PC-9 (cell line): ENCODE measurements at regions not wholly inside any gene's neighbourhood (a gene's known extent, or its start where the extent isn't known, plus 50 kb on each side); places are given as distances from the start of the nearest gene placed in this dataset.
"Not testable (repeated sequence)": the region's sequence is repeated elsewhere in the genome, so short reads cannot be mapped to it uniquely, and the experiment has no call there.

Experiments
- BruUV-seq: library from RNA; stranded (reverse); fragments of 400-500 nt; replicated peaks from 2 replicates; lab custom pipeline; 2021; lab: Mats Ljungman, UMichigan
- CTCF ChIA-PET: fragments of 300-600 bp; sonication (Branson Sonifier 250); formaldehyde crosslinking; loops from one replicate; lab custom pipeline; 2022; ENCODE audit warnings: antibody characterized with exemption; lab: Charles Lee
- POLR2A ChIA-PET: fragments of 300-600 bp; sonication (Branson Sonifier 250); formaldehyde crosslinking; loops from one replicate; lab custom pipeline; 2022; ENCODE audit warnings: antibody characterized with exemption; ENCODE audit not compliant: unreplicated experiment; lab: Charles Lee
- DNase-seq, 2 experiments: peaks; one replicate each; pipeline versions ENCODE4 v3.0.0 to v3.0.0-alpha.2; 2015 to 2022; ENCODE audit warnings: mixed read lengths in 1 of 2
- H2AFZ ChIP-seq: fragments of 200-600 bp; sonication (generic); 2 replicates; pipeline ENCODE4 v1.8.1; 2017; ENCODE audit warnings: antibody characterized with exemption
- H3F3A ChIP-seq: fragments of 200-600 bp; sonication (generic); 2 replicates; pipeline ENCODE4 v1.8.1; 2017; ENCODE audit warnings: antibody characterized with exemption, mild to moderate bottlenecking, low read depth; ENCODE audit not compliant: insufficient read depth
- H3K27ac ChIP-seq: fragments of 200-600 bp; sonication (generic); 2 replicates; pipeline ENCODE4 v1.6.1; 2016; ENCODE audit warnings: mixed run types
- H3K27me3 ChIP-seq: fragments of 200-600 bp; sonication (generic); 2 replicates; pipeline ENCODE4 v1.6.1; 2016; ENCODE audit warnings: low read depth, mixed run types; ENCODE audit not compliant: insufficient read depth
- H3K36me3 ChIP-seq: fragments of 200-600 bp; sonication (generic); 2 replicates; pipeline ENCODE4 v1.6.1; 2016; ENCODE audit warnings: low read depth, mixed run types
- H3K4me1 ChIP-seq: fragments of 200-600 bp; sonication (generic); replicated peaks from 2 replicates; pipeline ENCODE4 v1.6.1; 2016; ENCODE audit warnings: mixed run types; ENCODE audit not compliant: insufficient read depth
- H3K4me2 ChIP-seq: fragments of 200-600 bp; sonication (generic); 2 replicates; pipeline ENCODE4 v1.6.1; 2017; ENCODE audit warnings: mixed run types
- H3K4me3 ChIP-seq: fragments of 200-600 bp; sonication (generic); 2 replicates; pipeline ENCODE4 v1.6.1; 2016; ENCODE audit warnings: mixed run types
- H3K79me2 ChIP-seq: fragments of 200-600 bp; sonication (generic); 2 replicates; pipeline ENCODE4 v1.6.1; 2017; ENCODE audit warnings: low read depth, mixed run types
- H3K9me2 ChIP-seq: fragments of 200-600 bp; sonication (generic); 2 replicates; pipeline ENCODE4 v1.8.1; 2017; ENCODE audit warnings: mild to moderate bottlenecking; ENCODE audit not compliant: insufficient read depth
- H3K9me3 ChIP-seq: fragments of 200-600 bp; sonication (generic); 2 replicates; pipeline ENCODE4 v1.8.1; 2016; ENCODE audit warnings: low read depth; ENCODE audit not compliant: insufficient read depth
- H4K20me1 ChIP-seq: fragments of 200-600 bp; sonication (generic); 2 replicates; pipeline ENCODE4 v1.8.1; 2017; ENCODE audit not compliant: insufficient read depth
- EZH2 ChIP-seq: fragments of 200-600 bp; sonication (generic); IDR thresholded peaks from 2 replicates; pipeline ENCODE4 v1.8.0; 2017; ENCODE audit warnings: antibody characterized with exemption, low read depth
- intact Hi-C: fragments of 100-400 bp; cut with micrococcal nuclease; formaldehyde crosslinking; loops from one replicate; pipeline ENCODE4 v1.10.0; 2022; ENCODE audit not compliant: unreplicated experiment
- TF ChIP-seq, protein P1 (sequence below): fragments of 200-600 bp; sonication (generic); conservative IDR thresholded peaks from 2 replicates; pipeline ENCODE4 v1.6.1; 2017; ENCODE audit warnings: mixed run types, antibody characterized with exemption, mild to moderate bottlenecking, moderate library complexity

DNA sequence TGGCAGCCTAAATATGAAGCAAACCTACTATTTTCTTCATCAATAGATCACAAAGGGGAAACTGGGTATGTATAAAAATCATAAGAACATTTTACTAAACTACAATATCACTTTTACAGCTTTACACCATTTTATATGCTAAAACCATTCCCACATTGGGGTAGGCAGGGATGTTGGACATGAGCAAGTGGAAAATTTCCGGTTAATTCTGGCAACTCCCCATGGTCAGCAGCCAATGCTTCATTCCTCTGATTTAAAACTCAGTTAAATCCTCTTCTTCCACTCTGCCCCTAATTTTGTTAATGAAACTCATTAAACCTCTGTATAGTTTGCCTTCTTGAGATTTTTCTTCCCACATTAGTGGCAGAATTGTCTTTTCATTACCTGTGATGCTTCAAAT is 552.5 kb upstream of the NECTIN3 start:
- ChIA-PET POLR2A (no interaction called here), CTCF (no interaction called here)
- Histone ChIP-seq H3K4me3 (no peak overlapping the region), H3K4me2 (no peak overlapping the region), H3K36me3 (no peaks in the 10 kb centered on the region), H3K9me2 (no peaks in the 10 kb centered on the region; the same call in 1 of the 2 replicates), H2AFZ (no peak overlapping the region), H3K4me1 (no peaks in the 10 kb centered on the region), H3K27ac (no peak overlapping the region), H3K9me3 (no peaks in the 10 kb centered on the region), H3K27me3 (no peaks in the 10 kb centered on the region), H4K20me1 (no peaks in the 10 kb centered on the region), H3K79me2 (no peaks in the 10 kb centered on the region), H3F3A (no peaks in the 10 kb centered on the region)
- no peak for DNase-seq
- TF ChIP-seq, protein P1, sequence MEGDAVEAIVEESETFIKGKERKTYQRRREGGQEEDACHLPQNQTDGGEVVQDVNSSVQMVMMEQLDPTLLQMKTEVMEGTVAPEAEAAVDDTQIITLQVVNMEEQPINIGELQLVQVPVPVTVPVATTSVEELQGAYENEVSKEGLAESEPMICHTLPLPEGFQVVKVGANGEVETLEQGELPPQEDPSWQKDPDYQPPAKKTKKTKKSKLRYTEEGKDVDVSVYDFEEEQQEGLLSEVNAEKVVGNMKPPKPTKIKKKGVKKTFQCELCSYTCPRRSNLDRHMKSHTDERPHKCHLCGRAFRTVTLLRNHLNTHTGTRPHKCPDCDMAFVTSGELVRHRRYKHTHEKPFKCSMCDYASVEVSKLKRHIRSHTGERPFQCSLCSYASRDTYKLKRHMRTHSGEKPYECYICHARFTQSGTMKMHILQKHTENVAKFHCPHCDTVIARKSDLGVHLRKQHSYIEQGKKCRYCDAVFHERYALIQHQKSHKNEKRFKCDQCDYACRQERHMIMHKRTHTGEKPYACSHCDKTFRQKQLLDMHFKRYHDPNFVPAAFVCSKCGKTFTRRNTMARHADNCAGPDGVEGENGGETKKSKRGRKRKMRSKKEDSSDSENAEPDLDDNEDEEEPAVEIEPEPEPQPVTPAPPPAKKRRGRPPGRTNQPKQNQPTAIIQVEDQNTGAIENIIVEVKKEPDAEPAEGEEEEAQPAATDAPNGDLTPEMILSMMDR: no peak
- no peak for TF ChIP-seq EZH2
- intact Hi-C loops: no loop called here
- no TSS peak for BruUV-seq

DNA sequence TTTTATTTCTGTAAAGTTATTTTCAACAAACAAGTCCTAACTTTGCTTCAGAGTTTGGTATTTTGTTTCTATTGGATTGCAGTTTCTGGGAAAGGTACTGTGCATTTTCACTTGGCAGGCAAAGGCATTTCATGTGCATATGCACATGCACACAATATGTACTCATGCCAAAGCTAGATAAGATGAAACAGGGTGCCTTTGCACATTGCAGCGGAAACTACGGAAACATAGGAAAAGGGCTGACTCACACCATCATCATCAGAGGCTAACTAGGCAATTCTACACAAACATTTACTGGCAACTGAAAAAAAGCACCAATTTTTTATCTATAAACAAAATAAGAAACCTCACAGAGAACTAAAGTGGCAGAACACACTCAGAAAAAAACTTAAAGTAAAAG is 550.6 kb upstream of the NECTIN3 start:
- Histone ChIP-seq H3K79me2 (no peaks in the 10 kb centered on the region), H3K36me3 (no peaks in the 10 kb centered on the region), H2AFZ (no peak overlapping the region), H3K4me3 (no peak overlapping the region), H3K4me1 (no peaks in the 10 kb centered on the region), H3F3A (no peaks in the 10 kb centered on the region), H3K27ac (no peak overlapping the region), H3K9me3 (no peaks in the 10 kb centered on the region), H4K20me1 (no peaks in the 10 kb centered on the region), H3K4me2 (no peak overlapping the region), H3K9me2 (no peaks in the 10 kb centered on the region; the same call in 1 of the 2 replicates), H3K27me3 (no peaks in the 10 kb centered on the region)
- ChIA-PET POLR2A (no interaction called here), CTCF (no interaction called here)
- intact Hi-C loops: no loop called here
- no peak for TF ChIP-seq EZH2
- TF ChIP-seq, protein P1: no peak
- BruUV-seq: no TSS peak
- DNase-seq: peak in 1 of 2 experiments; percentile 9

DNA sequence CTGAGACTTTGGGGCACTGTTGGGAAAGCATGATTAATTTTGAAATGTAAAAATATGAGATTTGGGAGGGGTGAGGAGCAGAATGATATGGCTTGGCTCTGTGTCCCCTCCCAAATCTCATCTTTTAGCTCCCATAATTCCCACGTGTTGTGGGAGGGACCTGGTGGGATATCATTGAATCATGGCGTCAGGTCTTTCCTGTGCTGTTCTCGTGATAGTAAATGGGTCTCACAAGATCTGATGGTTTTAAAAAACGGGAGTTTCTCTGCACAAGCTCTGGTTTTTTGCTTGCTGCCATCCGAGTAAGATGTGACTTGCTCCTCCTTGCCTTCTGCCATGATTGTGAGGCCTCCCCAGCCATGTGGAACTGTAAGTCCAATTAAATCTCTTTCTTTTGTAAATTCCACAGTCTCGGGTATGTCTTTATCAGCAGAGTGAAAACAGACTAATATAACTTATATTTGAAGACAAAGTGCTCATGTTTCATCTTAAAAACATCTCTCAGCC is 546.0 kb upstream of the NECTIN3 start:
- H3K9me3 ChIP-seq, H3K4me2 ChIP-seq, H3K36me3 ChIP-seq, H3K4me1 ChIP-seq, CTCF ChIA-PET, intact Hi-C loops, H3K9me2 ChIP-seq, H3K79me2 ChIP-seq, DNase-seq, H3K4me3 ChIP-seq, H3F3A ChIP-seq, POLR2A ChIA-PET, BruUV-seq, H2AFZ ChIP-seq, H4K20me1 ChIP-seq, H3K27me3 ChIP-seq, H3K27ac ChIP-seq: not testable (repeated sequence)
